ENCODE measurements at regions not wholly inside any gene's neighbourhood (a gene's known extent, or its start where the extent isn't known, plus 50 kb on each side); places are given as distances from the start of the nearest gene placed in this dataset.
A peak's percentile ranks its signal among the peaks of the same experiment; 100 is the strongest.

DNA sequence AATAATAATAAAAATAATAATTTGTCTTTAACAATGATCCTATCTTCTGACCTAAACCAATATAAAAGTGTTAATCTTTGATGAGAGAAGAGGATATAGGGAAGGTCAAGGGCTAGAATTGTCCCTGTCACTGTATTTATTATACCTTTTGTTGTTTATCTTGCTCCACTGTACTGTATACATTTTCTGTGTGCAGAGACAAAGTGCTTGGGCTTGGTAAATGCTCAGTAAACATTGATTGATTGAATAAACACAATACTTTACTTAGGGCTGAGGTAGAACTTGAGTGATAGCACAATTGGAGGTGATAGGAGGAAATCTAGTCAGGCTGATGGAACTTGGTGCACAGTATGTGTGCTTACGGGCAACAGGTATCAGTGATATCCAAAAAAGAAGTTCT is 161.2 kb downstream of the ARRDC3 start:
- no peak overlapping the region for H3K27ac Mint-ChIP-seq
- H3K27me3 Mint-ChIP-seq, result peaks cover 19% of the 10 kb centered on the region
- H3K4me3 Mint-ChIP-seq, result no peak overlapping the region
- no peaks in the 10 kb centered on the region for H3K4me1 Mint-ChIP-seq
- H3K36me3 Mint-ChIP-seq, result no peaks in the 10 kb centered on the region
- no peaks in the 10 kb centered on the region for H3K9me3 Mint-ChIP-seq
- CTCF ChIA-PET, result interaction anchor here (1.3 to 3.6 kb wide), 4 partner anchors 163 to 289 kb away, joined by 4 to 75 read pairs (median 20); partner anchors contain the start of gene ARRDC3
- no peak for DNase-seq

DNA sequence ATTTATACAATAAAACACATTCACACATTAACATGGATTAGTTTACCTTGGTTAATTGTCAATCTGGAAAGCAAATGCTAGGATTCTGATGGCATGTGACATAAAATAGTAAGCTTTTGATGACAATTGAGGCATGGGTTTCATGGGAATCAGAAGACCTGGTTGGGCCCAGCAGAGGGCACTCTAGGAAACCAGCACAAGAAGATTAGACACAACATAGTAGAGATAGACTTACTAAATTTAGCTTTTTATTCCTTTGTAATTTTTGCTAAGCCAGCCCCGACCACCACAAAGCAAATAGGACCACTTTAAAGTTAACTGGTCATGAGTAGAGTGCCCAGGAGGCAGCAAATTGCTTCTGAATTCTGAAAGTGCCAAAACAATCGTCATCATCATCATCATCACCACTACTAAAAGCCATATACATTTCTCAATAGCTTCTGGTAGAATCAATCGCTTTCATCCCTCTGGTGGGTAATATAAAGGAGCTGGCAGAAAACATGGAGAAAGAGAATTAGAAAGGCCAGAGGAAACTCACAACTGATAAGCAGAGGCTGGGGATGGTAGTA is 163.2 kb downstream of the ARRDC3 start:
- Mint-ChIP-seq H3K4me1 (no peaks in the 10 kb centered on the region), H3K4me3 (no peak overlapping the region), H3K36me3 (no peaks in the 10 kb centered on the region), H3K27me3 (peaks cover 20% of the 10 kb centered on the region), H3K27ac (no peak overlapping the region), H3K9me3 (no peaks in the 10 kb centered on the region)
- CTCF ChIA-PET, result interaction anchor here (0.8 to 4.7 kb wide), 14 partner anchors 16 to 288 kb away, joined by 3 to 106 read pairs (median 4); no protein-coding TSS in a partner anchor
- DNase-seq, result peak; percentile 55

- Mint-ChIP-seq H3K27me3 (peaks cover 20% of the 10 kb centered on the region), H3K4me3 (no peak overlapping the region), H3K36me3 (no peaks in the 10 kb centered on the region), H3K27ac (no peak overlapping the region), H3K4me1 (no peaks in the 10 kb centered on the region), H3K9me3 (no peaks in the 10 kb centered on the region)
- CTCF ChIA-PET, result interaction anchor here (0.8 to 4.7 kb wide), 15 partner anchors 9 to 287 kb away, joined by 3 to 106 read pairs (median 4); no protein-coding TSS in a partner anchor
- DNase-seq, result no peak
Measured at GRCh38 chr5:91219091-91219802, 163.9 kb downstream of the ARRDC3 start.

- Mint-ChIP-seq H3K27ac (no peak overlapping the region), H3K36me3 (no peaks in the 10 kb centered on the region), H3K9me3 (no peaks in the 10 kb centered on the region), H3K4me3 (no peak overlapping the region), H3K27me3 (peaks cover 16% of the 10 kb centered on the region), H3K4me1 (no peaks in the 10 kb centered on the region)
- CTCF ChIA-PET, result interaction anchor here (0.8 to 4.7 kb wide), 4 partner anchors 8 to 283 kb away, joined by 3 to 106 read pairs (median 6); no protein-coding TSS in a partner anchor
- DNase-seq, result no peak
Measured at GRCh38 chr5:91217859-91218258, 165.3 kb downstream of the ARRDC3 start.

DNA sequence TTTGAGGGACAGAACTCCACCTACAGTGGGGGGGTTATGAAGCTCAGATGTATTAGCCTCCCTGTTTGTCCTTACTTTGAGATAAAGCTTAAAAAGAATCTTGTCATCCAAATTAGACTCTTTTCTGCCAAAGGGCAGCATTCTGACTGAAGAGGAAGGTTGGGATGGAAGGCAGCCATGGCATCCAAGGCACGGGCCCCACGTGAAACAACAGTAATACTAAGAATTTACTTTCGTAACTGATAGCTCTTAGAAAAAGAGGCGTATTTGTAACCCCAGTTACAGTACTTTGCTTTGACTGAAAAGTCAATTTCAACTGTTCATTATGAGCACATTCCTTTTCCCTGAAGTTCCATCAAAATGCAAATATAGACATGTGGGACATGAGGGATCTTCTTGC is 168.5 kb downstream of the ARRDC3 start:
- no peak overlapping the region for H3K4me3 Mint-ChIP-seq
- H3K27me3 Mint-ChIP-seq, result peaks cover 15% of the 10 kb centered on the region
- no peaks in the 10 kb centered on the region for H3K4me1 Mint-ChIP-seq
- H3K36me3 Mint-ChIP-seq, result no peaks in the 10 kb centered on the region
- CTCF ChIA-PET, result interaction anchor here (0.5 to 1.2 kb wide), 3 partner anchors 8 to 170 kb away, joined by 3 to 4 read pairs (median 3); no protein-coding TSS in a partner anchor
- DNase-seq, result no peak
- no peaks in the 10 kb centered on the region for H3K9me3 Mint-ChIP-seq
- H3K27ac Mint-ChIP-seq, result no peak overlapping the region

All from activated naive CD4-positive, alpha-beta T cell treated with anti-CD3 and anti-CD28 coated beads, Interleukin-2, amount 10 ng/mL, durations not matched to agents 7 days and 5 days (primary cell).